Ascending aorta (tissue), 2 donors: ENCODE measurements at regions not wholly inside any gene's neighbourhood (a gene's known extent, or its start where the extent isn't known, plus 50 kb on each side); places are given as distances from the start of the nearest gene placed in this dataset.

Experiments used
- DNase-seq, 2 donors: peaks; one replicate each; pipeline ENCODE4 v3.0.0-alpha.2; 2019; ENCODE audit warnings: low spot score in 2 of 2
- H3K27ac ChIP-seq, 2 donors: fragments of 200-600 bp; sonication (generic); one replicate each; pipeline ENCODE4 v1.5.1; 2016 to 2017; ENCODE audit warnings: mild to moderate bottlenecking in 1 of 2
- H3K27me3 ChIP-seq: fragments of 200-600 bp; sonication (generic); one replicate; pipeline ENCODE4 v1.5.1; 2017
- H3K36me3 ChIP-seq, 2 donors: fragments of 200-600 bp; sonication (generic); one replicate each; pipeline ENCODE4 v1.5.1; 2016
- H3K4me1 ChIP-seq, 2 donors: fragments of 200-600 bp; sonication (generic); one replicate each; pipeline ENCODE4 v1.5.1; 2016 to 2017; ENCODE audit warnings: mild to moderate bottlenecking in 1 of 2
- H3K4me3 ChIP-seq, 2 donors: fragments of 200-600 bp; sonication (generic); one replicate each; pipeline ENCODE4 v1.5.1; 2016 to 2017; ENCODE audit warnings: mild to moderate bottlenecking in 1 of 2
- H3K9me3 ChIP-seq, 2 donors: fragments of 200-600 bp; sonication (generic); one replicate each; pipeline ENCODE4 v1.5.1; 2016
- intact Hi-C: fragments of 100-400 bp; cut with DNase I; formaldehyde crosslinking; loops from one replicate; pipeline ENCODE4 v1.15.1; 2023
- TF ChIP-seq, protein P1 (sequence below), 3 experiments: fragments of 200-600 bp in 2 of 3; fragments of 450-650 bp in 1 of 3; sonication (generic) in 2 of 3; IDR thresholded peaks; one replicate each; pipeline ENCODE4 v1.5.1; 2016 to 2019; ENCODE audit warnings: antibody characterized with exemption in 3 of 3, mild to moderate bottlenecking in 1 of 3, moderate library complexity in 1 of 3

DNA sequence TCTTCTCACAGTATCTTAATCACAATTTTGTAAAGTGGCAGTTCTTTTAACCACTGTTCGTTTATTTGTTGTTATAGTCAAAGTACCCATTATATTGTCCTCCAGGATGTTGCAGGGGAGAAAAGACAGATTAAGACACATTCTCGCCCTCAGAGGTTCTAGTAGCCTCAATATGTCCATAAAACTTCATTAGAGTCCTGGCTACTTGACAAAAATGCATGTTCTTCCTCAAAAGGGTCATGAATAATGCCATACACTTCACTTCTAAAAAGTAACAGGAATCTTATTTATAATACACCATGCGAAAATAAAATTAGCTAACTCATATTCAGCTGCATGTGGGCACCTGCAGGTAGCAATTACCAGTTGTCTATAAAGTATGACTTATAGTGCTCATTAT lies 109.3 kb upstream of the ANK3 start:
- no peaks in the 10 kb centered on the region for H3K27me3 ChIP-seq
- no peak overlapping the region for H3K4me3 ChIP-seq
- no peaks in the 10 kb centered on the region for H3K9me3 ChIP-seq
- TF ChIP-seq, protein P1, sequence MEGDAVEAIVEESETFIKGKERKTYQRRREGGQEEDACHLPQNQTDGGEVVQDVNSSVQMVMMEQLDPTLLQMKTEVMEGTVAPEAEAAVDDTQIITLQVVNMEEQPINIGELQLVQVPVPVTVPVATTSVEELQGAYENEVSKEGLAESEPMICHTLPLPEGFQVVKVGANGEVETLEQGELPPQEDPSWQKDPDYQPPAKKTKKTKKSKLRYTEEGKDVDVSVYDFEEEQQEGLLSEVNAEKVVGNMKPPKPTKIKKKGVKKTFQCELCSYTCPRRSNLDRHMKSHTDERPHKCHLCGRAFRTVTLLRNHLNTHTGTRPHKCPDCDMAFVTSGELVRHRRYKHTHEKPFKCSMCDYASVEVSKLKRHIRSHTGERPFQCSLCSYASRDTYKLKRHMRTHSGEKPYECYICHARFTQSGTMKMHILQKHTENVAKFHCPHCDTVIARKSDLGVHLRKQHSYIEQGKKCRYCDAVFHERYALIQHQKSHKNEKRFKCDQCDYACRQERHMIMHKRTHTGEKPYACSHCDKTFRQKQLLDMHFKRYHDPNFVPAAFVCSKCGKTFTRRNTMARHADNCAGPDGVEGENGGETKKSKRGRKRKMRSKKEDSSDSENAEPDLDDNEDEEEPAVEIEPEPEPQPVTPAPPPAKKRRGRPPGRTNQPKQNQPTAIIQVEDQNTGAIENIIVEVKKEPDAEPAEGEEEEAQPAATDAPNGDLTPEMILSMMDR (IDR thresholded peaks at IDR 0.05) = no peak
- H3K36me3 ChIP-seq = no peaks in the 10 kb centered on the region
- DNase-seq = no peak
- no peaks in the 10 kb centered on the region for H3K4me1 ChIP-seq
- intact Hi-C loops = no loop called here
- no peak overlapping the region for H3K27ac ChIP-seq

DNA sequence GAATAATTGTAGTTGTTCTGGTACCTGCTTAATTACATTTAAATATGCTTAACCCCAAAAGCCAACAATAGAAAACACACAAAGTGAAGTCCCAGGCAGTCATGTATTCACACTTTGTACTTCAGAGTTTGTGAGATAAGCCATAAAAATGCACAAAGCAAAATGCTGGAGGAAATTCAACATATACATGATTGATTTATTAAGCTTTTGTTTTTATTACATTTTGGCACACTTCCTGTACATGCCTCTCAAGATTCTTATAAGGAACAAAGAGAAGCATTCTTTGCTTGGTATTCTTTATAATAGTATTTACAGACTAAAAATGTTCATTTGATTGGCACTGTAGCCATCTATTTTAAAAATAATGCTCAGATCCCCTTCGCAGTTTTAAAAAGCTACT lies 107.7 kb upstream of the ANK3 start:
- no peak overlapping the region for H3K27ac ChIP-seq
- no peak for DNase-seq
- no peaks in the 10 kb centered on the region for H3K36me3 ChIP-seq
- H3K9me3 ChIP-seq = no peaks in the 10 kb centered on the region
- no peaks in the 10 kb centered on the region for H3K4me1 ChIP-seq
- no peak overlapping the region for H3K4me3 ChIP-seq
- intact Hi-C loops = no loop called here
- H3K27me3 ChIP-seq = no peaks in the 10 kb centered on the region
- TF ChIP-seq, protein P1 (IDR thresholded peaks at IDR 0.05) = no peak

DNA sequence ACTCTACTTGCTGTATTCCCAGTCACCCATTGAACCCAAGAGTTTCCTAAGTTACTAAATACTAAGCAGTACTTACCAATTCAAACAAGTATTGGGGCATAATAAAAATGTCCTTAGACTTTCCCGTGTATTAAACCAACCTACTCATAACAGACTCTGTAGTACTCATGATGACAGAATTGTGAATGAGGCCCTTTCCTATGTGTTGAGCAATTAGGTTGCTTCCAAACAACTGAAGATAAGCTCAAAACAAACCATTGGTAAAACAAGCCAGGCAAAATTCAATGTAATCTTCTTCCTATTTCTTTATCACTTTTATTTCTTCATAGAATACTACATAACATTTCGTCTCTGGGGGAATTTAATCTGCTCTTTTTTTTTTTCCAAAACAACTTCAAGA lies 106.5 kb upstream of the ANK3 start:
- no peak overlapping the region for H3K27ac ChIP-seq
- H3K27me3 ChIP-seq = no peaks in the 10 kb centered on the region
- no peaks in the 10 kb centered on the region for H3K4me1 ChIP-seq
- intact Hi-C loops = no loop called here
- H3K36me3 ChIP-seq = no peaks in the 10 kb centered on the region
- TF ChIP-seq, protein P1 (IDR thresholded peaks at IDR 0.05) = no peak
- DNase-seq = no peak
- H3K4me3 ChIP-seq = no peak overlapping the region
- no peaks in the 10 kb centered on the region for H3K9me3 ChIP-seq

GRCh38 chr10:60495338-60496055 lies 105.8 kb upstream of the ANK3 start:
- Histone ChIP-seq H3K4me3 (no peak overlapping the region), H3K36me3 (no peaks in the 10 kb centered on the region), H3K27ac (no peak overlapping the region), H3K4me1 (no peaks in the 10 kb centered on the region), H3K27me3 (no peaks in the 10 kb centered on the region), H3K9me3 (no peaks in the 10 kb centered on the region)
- TF ChIP-seq, protein P1 (IDR thresholded peaks at IDR 0.05) = no peak
- intact Hi-C loops = no loop called here
- DNase-seq = no peak

GRCh38 chr10:60494774-60495173 lies 105.1 kb upstream of the ANK3 start:
- Histone ChIP-seq H3K27me3 (no peaks in the 10 kb centered on the region), H3K9me3 (no peaks in the 10 kb centered on the region), H3K36me3 (no peaks in the 10 kb centered on the region), H3K4me3 (no peak overlapping the region), H3K4me1 (peaks cover 0 to 2% of the 10 kb centered on the region in 2 donors), H3K27ac (no peak overlapping the region)
- TF ChIP-seq, protein P1 (IDR thresholded peaks at IDR 0.05) = no peak
- intact Hi-C loops = no loop called here
- DNase-seq = no peak

DNA sequence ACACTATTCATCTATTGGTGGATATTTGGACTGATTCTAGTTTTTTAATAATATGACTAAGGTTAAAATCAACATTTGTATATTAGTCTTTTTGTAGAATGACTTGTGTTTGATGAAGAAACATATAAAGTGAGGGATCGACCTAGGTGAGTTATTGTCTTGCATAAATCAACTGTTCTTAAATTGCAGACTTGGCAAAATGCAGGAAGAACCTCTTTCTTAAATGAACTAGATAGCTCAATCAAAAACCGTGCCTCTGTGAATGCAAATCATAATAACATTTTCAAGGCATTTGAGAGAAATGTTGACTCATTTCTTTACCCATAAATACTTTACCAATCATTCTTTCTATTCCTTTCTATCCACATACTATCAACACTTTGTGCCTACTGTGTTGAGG lies 101.5 kb upstream of the ANK3 start:
- Histone ChIP-seq H3K4me1 (peaks cover 0 to 3% of the 10 kb centered on the region in 2 donors), H3K4me3 (no peak overlapping the region)
- intact Hi-C loops = no loop called here

More for the DNA sequence above, 101.5 kb upstream of the ANK3 start:
- TF ChIP-seq, protein P1 (IDR thresholded peaks at IDR 0.05) = no peak
- DNase-seq = no peak
- no peaks in the 10 kb centered on the region for H3K9me3 ChIP-seq
- H3K27ac ChIP-seq = no peak overlapping the region
- H3K36me3 ChIP-seq = no peaks in the 10 kb centered on the region
- no peaks in the 10 kb centered on the region for H3K27me3 ChIP-seq
